ENCODE measurements at regions not wholly inside any gene's neighbourhood (a gene's known extent, or its start where the extent isn't known, plus 50 kb on each side); places are given as distances from the start of the nearest gene placed in this dataset.

DNA sequence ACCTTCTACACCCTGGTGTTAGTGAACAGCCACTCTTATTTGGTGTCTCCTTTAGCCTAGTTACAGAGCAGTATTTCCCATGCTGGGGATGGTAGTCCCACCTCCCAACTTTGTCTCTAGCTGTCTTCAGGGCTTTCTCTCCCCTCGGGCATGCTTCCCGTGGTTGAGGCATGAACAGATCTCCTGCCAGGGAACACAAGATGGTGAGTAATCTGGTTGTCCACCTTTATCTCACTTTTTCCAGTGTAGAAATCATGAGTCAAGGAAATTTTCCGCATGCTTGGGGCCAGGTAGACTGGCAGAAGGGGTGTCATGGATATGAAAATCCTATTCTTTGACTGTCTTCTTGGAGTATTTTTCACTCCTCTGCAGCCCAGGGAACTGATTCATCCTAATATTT, 532.9 kb downstream of the ANXA1 start:
- TF ChIP-seq, protein P1, sequence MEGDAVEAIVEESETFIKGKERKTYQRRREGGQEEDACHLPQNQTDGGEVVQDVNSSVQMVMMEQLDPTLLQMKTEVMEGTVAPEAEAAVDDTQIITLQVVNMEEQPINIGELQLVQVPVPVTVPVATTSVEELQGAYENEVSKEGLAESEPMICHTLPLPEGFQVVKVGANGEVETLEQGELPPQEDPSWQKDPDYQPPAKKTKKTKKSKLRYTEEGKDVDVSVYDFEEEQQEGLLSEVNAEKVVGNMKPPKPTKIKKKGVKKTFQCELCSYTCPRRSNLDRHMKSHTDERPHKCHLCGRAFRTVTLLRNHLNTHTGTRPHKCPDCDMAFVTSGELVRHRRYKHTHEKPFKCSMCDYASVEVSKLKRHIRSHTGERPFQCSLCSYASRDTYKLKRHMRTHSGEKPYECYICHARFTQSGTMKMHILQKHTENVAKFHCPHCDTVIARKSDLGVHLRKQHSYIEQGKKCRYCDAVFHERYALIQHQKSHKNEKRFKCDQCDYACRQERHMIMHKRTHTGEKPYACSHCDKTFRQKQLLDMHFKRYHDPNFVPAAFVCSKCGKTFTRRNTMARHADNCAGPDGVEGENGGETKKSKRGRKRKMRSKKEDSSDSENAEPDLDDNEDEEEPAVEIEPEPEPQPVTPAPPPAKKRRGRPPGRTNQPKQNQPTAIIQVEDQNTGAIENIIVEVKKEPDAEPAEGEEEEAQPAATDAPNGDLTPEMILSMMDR (IDR thresholded peaks at IDR 0.05): no peak
- TF ChIP-seq EZH2phosphoT487 (IDR thresholded peaks at IDR 0.05): no peak
